Chondrocyte (in vitro differentiated cells): ENCODE measurements at regions not wholly inside any gene's neighbourhood (a gene's known extent, or its start where the extent isn't known, plus 50 kb on each side); places are given as distances from the start of the nearest gene placed in this dataset.

Experiments used
- DNase-seq: peaks from one replicate; pipeline ENCODE4 v3.0.0; 2021; ENCODE audit warnings: mixed read lengths, low spot score
- H3K27ac Mint-ChIP-seq: one replicate; pipeline ENCODE4 v1.8.0; 2021; ENCODE audit warnings: mild to moderate bottlenecking, moderate library complexity, mixed read lengths; ENCODE audit not compliant: unreplicated experiment
- H3K27me3 Mint-ChIP-seq: 2 replicates; pipeline ENCODE4 v1.8.0; 2021; ENCODE audit warnings: low read depth, mixed read lengths
- H3K36me3 Mint-ChIP-seq: 2 replicates; pipeline ENCODE4 v1.8.0; 2021; ENCODE audit warnings: low read depth, mixed read lengths
- H3K4me1 Mint-ChIP-seq: 2 replicates; pipeline ENCODE4 v1.8.0; 2021; ENCODE audit warnings: low read depth, mild to moderate bottlenecking, mixed read lengths
- H3K4me3 Mint-ChIP-seq: one replicate; pipeline ENCODE4 v1.8.0; 2021; ENCODE audit warnings: mild to moderate bottlenecking, moderate library complexity, mixed read lengths; ENCODE audit not compliant: unreplicated experiment
- H3K9me3 Mint-ChIP-seq: 2 replicates; pipeline ENCODE4 v1.8.0; 2021; ENCODE audit warnings: low read depth, mixed read lengths
- TF ChIP-seq, protein P1 (sequence below): fragments of 200-600 bp; sonication (generic); IDR thresholded peaks from 2 replicates; pipeline ENCODE4 v1.5.0; 2021; ENCODE audit warnings: antibody characterized with exemption, mild to moderate bottlenecking, moderate library complexity

- Mint-ChIP-seq H3K4me3 (no peak overlapping the region), H3K36me3 (no peaks in the 10 kb centered on the region), H3K27ac (no peak overlapping the region), H3K4me1 (no peaks in the 10 kb centered on the region), H3K27me3 (no peaks in the 10 kb centered on the region), H3K9me3 (peaks cover 20% of the 10 kb centered on the region)
- DNase-seq = no peak
- TF ChIP-seq, protein P1, sequence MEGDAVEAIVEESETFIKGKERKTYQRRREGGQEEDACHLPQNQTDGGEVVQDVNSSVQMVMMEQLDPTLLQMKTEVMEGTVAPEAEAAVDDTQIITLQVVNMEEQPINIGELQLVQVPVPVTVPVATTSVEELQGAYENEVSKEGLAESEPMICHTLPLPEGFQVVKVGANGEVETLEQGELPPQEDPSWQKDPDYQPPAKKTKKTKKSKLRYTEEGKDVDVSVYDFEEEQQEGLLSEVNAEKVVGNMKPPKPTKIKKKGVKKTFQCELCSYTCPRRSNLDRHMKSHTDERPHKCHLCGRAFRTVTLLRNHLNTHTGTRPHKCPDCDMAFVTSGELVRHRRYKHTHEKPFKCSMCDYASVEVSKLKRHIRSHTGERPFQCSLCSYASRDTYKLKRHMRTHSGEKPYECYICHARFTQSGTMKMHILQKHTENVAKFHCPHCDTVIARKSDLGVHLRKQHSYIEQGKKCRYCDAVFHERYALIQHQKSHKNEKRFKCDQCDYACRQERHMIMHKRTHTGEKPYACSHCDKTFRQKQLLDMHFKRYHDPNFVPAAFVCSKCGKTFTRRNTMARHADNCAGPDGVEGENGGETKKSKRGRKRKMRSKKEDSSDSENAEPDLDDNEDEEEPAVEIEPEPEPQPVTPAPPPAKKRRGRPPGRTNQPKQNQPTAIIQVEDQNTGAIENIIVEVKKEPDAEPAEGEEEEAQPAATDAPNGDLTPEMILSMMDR = no peak
Measured at GRCh38 chr12:38977132-38977531, 71.7 kb upstream of the CPNE8 start.

DNA sequence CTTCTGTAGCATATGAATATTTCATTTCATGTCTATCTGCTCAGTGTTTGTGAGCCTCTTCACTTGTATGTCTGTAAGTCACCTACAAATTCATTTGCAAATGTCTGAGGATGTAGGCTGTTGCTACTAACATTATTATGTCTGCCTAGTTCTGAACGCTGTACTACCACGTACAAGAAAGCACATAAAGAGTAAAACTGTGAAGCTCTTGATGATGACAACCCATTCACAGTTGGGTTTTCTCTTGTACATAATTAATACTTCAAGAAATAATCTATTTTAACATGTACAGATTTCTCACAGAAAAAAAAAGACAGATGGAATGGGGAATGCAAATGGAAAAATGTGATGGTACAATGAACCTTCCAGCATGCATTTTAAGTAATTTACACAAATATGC is 64.3 kb upstream of the CPNE8 start:
- Mint-ChIP-seq H3K36me3 (no peaks in the 10 kb centered on the region), H3K4me3 (no peak overlapping the region), H3K27me3 (no peaks in the 10 kb centered on the region), H3K4me1 (no peaks in the 10 kb centered on the region), H3K9me3 (peaks cover 25% of the 10 kb centered on the region), H3K27ac (no peak overlapping the region)
- TF ChIP-seq, protein P1 = no peak
- no peak for DNase-seq

- no peak for DNase-seq
- Mint-ChIP-seq H3K27me3 (no peaks in the 10 kb centered on the region), H3K27ac (no peak overlapping the region), H3K36me3 (no peaks in the 10 kb centered on the region), H3K9me3 (no peaks in the 10 kb centered on the region), H3K4me1 (no peaks in the 10 kb centered on the region), H3K4me3 (no peak overlapping the region)
- TF ChIP-seq, protein P1 = no peak
Measured at GRCh38 chr12:38961683-38962082, 56.3 kb upstream of the CPNE8 start.

- H3K36me3 Mint-ChIP-seq = no peaks in the 10 kb centered on the region
- no peak overlapping the region for H3K27ac Mint-ChIP-seq
- TF ChIP-seq, protein P1 = no peak
- no peaks in the 10 kb centered on the region for H3K4me1 Mint-ChIP-seq
- no peaks in the 10 kb centered on the region for H3K27me3 Mint-ChIP-seq
- DNase-seq = no peak
- no peak overlapping the region for H3K4me3 Mint-ChIP-seq
- H3K9me3 Mint-ChIP-seq = no peaks in the 10 kb centered on the region
Measured at GRCh38 chr12:38961012-38961411, 55.6 kb upstream of the CPNE8 start.

GRCh38 chr12:38956337-38956736 is 50.9 kb upstream of the CPNE8 start:
- Mint-ChIP-seq H3K36me3 (no peaks in the 10 kb centered on the region), H3K27ac (no peak overlapping the region), H3K4me3 (no peak overlapping the region), H3K4me1 (no peaks in the 10 kb centered on the region), H3K27me3 (no peaks in the 10 kb centered on the region), H3K9me3 (no peaks in the 10 kb centered on the region)
- DNase-seq = no peak
- TF ChIP-seq, protein P1 = no peak
